DND-41 (cell line): ENCODE measurements at regions not wholly inside any gene's neighbourhood (a gene's known extent, or its start where the extent isn't known, plus 50 kb on each side); places are given as distances from the start of the nearest gene placed in this dataset.

Source experiments
- ATAC-seq: fragments of 200-7000 bp; cut with Tn5 transposase; 3 replicates; pipeline ENCODE4 v1.9.1; 2021; ENCODE audit warnings: low read depth; ENCODE audit not compliant: insufficient read depth
- DNase-seq: peaks from one replicate; pipeline ENCODE4 v3.0.0-alpha.2; 2020
- H2AFZ ChIP-seq: 2 replicates; pipeline ENCODE4 v1.6.0; 2012; ENCODE audit warnings: low read depth, low read length
- H3K27ac ChIP-seq: 2 replicates; pipeline ENCODE4 v1.5.1; 2012; ENCODE audit warnings: low read length, inconsistent platforms
- H3K27me3 ChIP-seq: fragments of 200-600 bp; sonication (generic); 2 replicates; pipeline ENCODE4 v1.6.0; 2012; ENCODE audit warnings: low read length, mild to moderate bottlenecking, inconsistent platforms; ENCODE audit not compliant: insufficient read depth, poor library complexity
- H3K36me3 ChIP-seq: 2 replicates; pipeline ENCODE4 v1.5.1; 2012; ENCODE audit warnings: low read length, inconsistent platforms; ENCODE audit not compliant: insufficient read depth
- H3K4me1 ChIP-seq: 2 replicates; pipeline ENCODE4 v1.5.1; 2012; ENCODE audit warnings: mild to moderate bottlenecking, low read length; ENCODE audit not compliant: insufficient read depth
- H3K4me2 ChIP-seq: 2 replicates; pipeline ENCODE4 v1.6.0; 2012; ENCODE audit warnings: mild to moderate bottlenecking, moderate library complexity, low read length, inconsistent platforms; ENCODE audit not compliant: insufficient read depth
- H3K4me3 ChIP-seq, 2 experiments: fragments of 200-600 bp in 1 of 2; shearing (Covaris generic) in 1 of 2; 2 replicates each; pipeline ENCODE4 v1.5.1; 2012 to 2016; ENCODE audit warnings: inconsistent platforms in 2 of 2, low read length in 2 of 2, mild to moderate bottlenecking in 2 of 2, low read depth in 1 of 2, moderate library complexity in 1 of 2
- H3K79me2 ChIP-seq: 2 replicates; pipeline ENCODE4 v1.6.0; 2012; ENCODE audit warnings: low read length, inconsistent platforms; ENCODE audit not compliant: insufficient read depth
- H3K9ac ChIP-seq: 2 replicates; pipeline ENCODE4 v1.6.0; 2012; ENCODE audit warnings: low read depth, mild to moderate bottlenecking, inconsistent platforms, low read length, moderate library complexity
- H3K9me3 ChIP-seq: 2 replicates; pipeline ENCODE4 v1.5.1; 2012; ENCODE audit warnings: low read length, moderate library complexity, mild to moderate bottlenecking, inconsistent platforms; ENCODE audit not compliant: insufficient read depth, severe bottlenecking
- H4K20me1 ChIP-seq: 2 replicates; pipeline ENCODE4 v1.6.0; 2012; ENCODE audit warnings: low read length; ENCODE audit not compliant: insufficient read depth
- CTCF ChIP-seq: IDR thresholded peaks from 2 replicates; pipeline ENCODE4 v1.5.1; 2012; ENCODE audit warnings: borderline replicate concordance, low read length, moderate library complexity, mild to moderate bottlenecking; ENCODE audit not compliant: poor library complexity, severe bottlenecking; ENCODE audit errors: extremely low read depth
- EZH2 ChIP-seq: IDR thresholded peaks from 3 replicates; pipeline ENCODE4 v1.6.1; 2012; ENCODE audit warnings: borderline replicate concordance, low read depth, mild to moderate bottlenecking, moderate library complexity, low read length, inconsistent platforms; ENCODE audit not compliant: severe bottlenecking

GRCh38 chr4:187656959-187657358 is 338.6 kb upstream of the ZFP42 start:
- Histone ChIP-seq H3K27ac (no peak overlapping the region), H3K9ac (no peak overlapping the region), H3K36me3 (no peaks in the 10 kb centered on the region), H3K4me3 (no peak overlapping the region), H2AFZ (no peak overlapping the region), H3K9me3 (no peaks in the 10 kb centered on the region), H4K20me1 (no peaks in the 10 kb centered on the region), H3K4me1 (no peaks in the 10 kb centered on the region), H3K79me2 (no peaks in the 10 kb centered on the region), H3K4me2 (no peak overlapping the region), H3K27me3 (no peaks in the 10 kb centered on the region)
- ATAC-seq (no peak), DNase-seq (no peak)
- no peak for TF ChIP-seq EZH2
- no peak for TF ChIP-seq CTCF

- Histone ChIP-seq H3K4me1 (no peaks in the 10 kb centered on the region), H2AFZ (no peak overlapping the region), H3K4me2 (no peak overlapping the region), H3K9me3 (peaks cover 4% of the 10 kb centered on the region), H3K79me2 (no peaks in the 10 kb centered on the region), H3K9ac (no peak overlapping the region), H3K4me3 (no peak overlapping the region), H3K27me3 (no peaks in the 10 kb centered on the region), H3K36me3 (no peaks in the 10 kb centered on the region), H3K27ac (no peak overlapping the region), H4K20me1 (no peaks in the 10 kb centered on the region)
- no peak for DNase-seq
- TF ChIP-seq CTCF (no peak), EZH2 (no peak)
- no peak for ATAC-seq
Observed at GRCh38 chr4:187663076-187663475, 332.5 kb upstream of the ZFP42 start.

- ATAC-seq, result no peak
- no peak for DNase-seq
- no peak for TF ChIP-seq CTCF
- no peak for TF ChIP-seq EZH2
- no peak overlapping the region for H2AFZ ChIP-seq
- H3K4me1 ChIP-seq, result no peaks in the 10 kb centered on the region
- no peak overlapping the region for H3K9ac ChIP-seq
- no peak overlapping the region for H3K4me3 ChIP-seq
- no peaks in the 10 kb centered on the region for H3K27me3 ChIP-seq
- H3K36me3 ChIP-seq, result no peaks in the 10 kb centered on the region
- H3K27ac ChIP-seq, result no peak overlapping the region
- no peaks in the 10 kb centered on the region for H3K79me2 ChIP-seq
- peaks cover 4% of the 10 kb centered on the region for H3K9me3 ChIP-seq
- H3K4me2 ChIP-seq, result no peak overlapping the region
- no peaks in the 10 kb centered on the region for H4K20me1 ChIP-seq
Observed at GRCh38 chr4:187664011-187664410, 331.6 kb upstream of the ZFP42 start.

GRCh38 chr4:187665086-187665485 is 330.5 kb upstream of the ZFP42 start:
- Histone ChIP-seq H3K9me3 (peaks cover 4% of the 10 kb centered on the region), H3K27ac (no peak overlapping the region), H4K20me1 (no peaks in the 10 kb centered on the region), H3K4me2 (no peak overlapping the region), H3K36me3 (no peaks in the 10 kb centered on the region), H2AFZ (no peak overlapping the region), H3K4me3 (no peak overlapping the region), H3K27me3 (no peaks in the 10 kb centered on the region), H3K79me2 (no peaks in the 10 kb centered on the region), H3K9ac (no peak overlapping the region), H3K4me1 (no peaks in the 10 kb centered on the region)
- TF ChIP-seq CTCF (no peak), EZH2 (no peak)
- DNase-seq (no peak), ATAC-seq (no peak)
